HG03571 (cell line): ENCODE measurements at regions not wholly inside any gene's neighbourhood (a gene's known extent, or its start where the extent isn't known, plus 50 kb on each side); places are given as distances from the start of the nearest gene placed in this dataset.

ENCODE experiments used
- ATAC-seq: cut with Tn5 transposase; IDR thresholded peaks from one replicate; pipeline ENCODE4 v1.9.1; 2021; ENCODE audit not compliant: unreplicated experiment

DNA sequence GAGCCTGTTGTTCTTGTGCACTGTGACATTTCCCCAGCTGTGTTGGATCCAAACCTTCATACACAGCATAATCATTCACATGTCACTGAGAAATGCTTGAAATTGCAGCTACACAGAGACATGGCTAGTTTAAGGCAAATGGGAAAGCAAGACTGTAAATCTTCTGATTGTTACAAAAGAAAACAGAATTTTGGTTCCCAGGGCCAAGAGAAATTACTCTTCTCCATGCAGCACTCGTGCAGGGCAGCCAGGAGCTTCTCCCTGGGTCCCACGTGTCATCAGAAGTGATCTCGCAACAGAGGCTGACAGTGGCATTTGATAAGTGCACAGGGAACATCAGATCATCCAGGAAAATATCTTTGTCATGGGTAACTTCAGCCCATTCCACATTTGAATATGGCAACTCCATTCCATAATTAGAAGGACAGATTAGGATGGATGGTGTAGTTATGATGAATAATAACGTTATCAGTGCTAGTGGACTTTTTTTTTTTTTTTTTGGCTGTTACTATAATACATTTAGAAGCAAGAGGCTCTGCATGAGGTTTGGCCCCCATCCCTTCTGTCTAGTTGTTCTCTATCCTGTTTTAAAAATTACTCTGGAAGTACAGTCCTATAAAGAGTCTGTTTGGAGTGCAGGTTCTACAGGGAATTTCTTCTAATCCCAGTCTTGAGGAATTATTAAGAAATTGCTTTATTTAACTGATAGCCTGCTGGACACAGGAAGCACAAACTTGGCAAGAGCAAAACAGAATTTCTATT is 571.0 kb upstream of the NOX3 start:
- ATAC-seq = no peak

DNA sequence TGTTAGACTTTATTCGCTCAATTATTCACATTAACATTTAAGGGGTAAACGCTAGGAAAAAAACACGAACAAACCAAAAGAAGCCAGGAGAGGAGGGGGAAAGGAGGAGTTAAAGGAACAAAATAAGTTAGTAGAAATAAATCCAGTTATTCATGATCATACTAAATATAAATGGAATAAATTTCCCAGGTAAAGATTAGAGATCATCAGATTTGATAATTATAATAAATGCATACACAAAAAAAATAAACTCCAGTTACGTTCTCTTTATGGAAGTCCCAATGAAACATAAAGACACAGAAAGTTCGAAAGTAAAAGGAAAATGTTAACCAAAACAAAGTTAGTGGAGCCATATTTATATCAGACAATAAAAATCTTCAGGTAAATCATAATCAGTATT is 568.7 kb upstream of the NOX3 start:
- ATAC-seq = no peak

- no peak for ATAC-seq
These were observed 566.2 kb upstream of the NOX3 start for GRCh38 chr6:156021746-156022396.

DNA sequence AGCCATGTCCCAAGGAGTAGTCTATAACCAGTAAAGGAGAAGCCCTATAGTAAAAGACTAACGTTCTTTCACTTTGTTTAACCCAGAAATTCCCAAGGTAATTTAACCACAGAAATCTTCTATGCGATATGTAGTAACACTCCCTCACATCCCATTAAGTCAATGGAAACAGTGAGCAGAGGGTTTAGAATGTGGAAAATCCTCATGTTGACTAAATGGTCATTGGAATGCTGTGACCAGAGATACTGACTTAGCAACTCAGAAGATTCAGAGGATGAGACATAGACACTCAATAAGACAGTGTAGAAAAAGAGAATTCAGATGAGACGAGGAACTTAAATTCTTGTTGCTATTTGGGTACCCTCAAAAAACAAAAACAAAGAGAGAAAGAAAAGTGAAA is 562.2 kb upstream of the NOX3 start:
- ATAC-seq = no peak

- no peak for ATAC-seq
These were observed 560.7 kb upstream of the NOX3 start for GRCh38 chr6:156016186-156016976.

DNA sequence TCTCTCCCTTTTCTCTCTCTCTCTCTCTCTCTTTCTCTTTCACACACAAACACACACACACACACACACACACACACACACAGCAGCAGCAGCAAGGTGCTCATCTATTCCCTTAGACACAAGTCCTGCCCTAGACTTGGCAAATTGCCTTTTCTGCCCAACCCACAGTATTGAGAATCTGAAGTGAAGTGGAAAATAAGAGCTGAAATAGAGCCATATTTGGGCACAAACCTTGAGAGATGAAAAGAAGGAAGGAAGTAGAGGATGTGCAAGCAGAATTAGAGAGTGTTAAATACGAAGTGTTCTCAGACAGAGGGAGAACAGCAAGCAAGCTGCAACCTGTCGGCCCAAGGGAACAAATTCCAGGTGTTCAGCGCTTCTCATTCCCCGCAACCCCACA is 557.5 kb upstream of the NOX3 start:
- ATAC-seq = no peak

DNA sequence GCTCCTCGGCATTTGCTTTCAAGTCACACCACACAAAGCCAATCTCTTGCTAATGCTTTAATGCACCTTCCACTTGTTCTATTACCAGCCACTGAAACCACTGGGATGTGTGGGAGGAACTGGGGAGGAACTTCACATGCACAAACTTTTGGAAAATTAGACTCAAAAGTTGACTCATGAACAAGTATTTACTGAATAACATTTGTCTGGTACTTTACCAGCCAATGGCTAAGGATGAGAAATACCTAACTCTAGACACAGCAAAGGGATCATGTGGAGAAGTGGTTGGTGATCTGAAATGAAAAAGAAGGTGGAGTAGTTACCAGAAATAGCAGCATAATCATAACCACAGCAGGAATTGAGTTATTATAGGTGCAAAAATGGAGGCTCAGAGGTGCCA is 554.0 kb upstream of the NOX3 start:
- ATAC-seq = no peak

DNA sequence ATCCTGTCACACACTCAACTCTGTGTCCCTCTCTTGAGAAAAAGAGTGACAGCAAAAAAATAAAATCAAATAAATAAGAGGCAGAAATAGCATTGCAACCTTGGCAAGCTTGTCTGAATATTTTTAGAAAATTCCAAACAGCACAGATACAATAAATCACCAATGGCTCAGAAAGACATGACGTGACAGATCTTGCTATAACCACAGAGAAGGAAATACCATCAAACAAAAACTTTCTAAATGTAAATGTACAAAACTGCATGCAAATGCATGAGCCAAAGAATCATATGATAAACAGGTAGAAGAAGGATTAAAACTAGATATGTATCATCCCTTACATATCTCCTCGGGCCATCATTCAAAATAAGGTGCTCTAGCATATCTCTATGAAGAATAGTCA is 549.2 kb upstream of the NOX3 start:
- ATAC-seq = no peak

DNA sequence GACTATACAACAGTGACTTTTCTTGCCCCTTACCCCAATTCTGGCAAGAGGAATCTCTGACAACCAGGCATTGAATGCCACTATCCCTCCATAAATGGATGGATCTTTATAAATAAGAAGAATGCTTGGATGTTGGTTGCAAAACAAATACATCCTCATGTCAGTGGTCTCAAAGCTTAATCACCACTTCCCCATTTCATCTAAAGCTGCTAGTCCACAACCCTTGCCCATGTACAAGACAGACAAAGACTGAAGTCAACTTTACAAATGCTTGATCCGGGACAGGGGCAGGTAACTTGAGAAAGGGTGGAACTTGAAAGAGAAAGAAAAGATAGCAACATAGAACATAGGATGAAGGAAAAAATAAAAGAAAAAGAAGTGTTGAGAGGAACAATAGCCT is 540.5 kb upstream of the NOX3 start:
- no peak for ATAC-seq

- no peak for ATAC-seq
These were observed 539.6 kb upstream of the NOX3 start for GRCh38 chr6:155995281-155995680.

DNA sequence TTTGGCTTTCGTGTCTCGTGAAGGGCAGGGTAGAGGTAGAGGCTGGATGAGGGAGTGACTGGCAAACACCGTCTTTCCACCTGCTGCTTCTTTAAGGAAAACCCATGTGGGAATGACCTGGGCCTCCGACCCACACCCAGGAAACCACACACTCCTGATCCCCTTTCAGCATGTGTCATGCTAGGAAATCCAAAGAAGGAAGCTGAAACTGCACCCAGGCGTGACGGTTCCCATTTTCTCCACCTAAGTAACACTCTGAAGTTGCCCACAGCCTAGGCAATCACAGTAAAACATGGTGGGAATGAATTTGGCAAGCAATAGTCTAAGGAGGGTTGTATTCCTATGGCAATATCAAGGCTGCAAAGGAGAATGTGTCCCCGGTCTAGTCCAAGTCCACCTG is 538.4 kb upstream of the NOX3 start:
- no peak for ATAC-seq

DNA sequence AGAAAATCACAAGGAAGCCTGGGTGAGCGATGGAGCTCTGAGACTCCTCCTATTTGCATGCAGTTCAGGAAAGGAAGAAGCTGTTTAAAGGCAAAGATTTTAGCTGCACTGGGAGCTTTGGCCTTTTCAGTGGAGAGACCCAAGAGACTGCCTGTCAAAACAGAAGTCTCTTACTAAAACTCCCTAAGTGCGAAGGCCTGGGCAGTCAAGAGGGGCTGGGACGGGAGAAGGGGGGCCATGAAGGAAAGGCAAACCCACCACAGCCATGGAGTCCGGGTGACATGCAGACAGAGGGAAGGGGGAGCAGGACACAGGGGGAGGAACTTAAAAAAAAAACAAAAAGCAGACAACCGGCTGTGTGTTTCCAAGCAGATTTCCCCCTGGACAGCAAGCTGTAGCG is 537.6 kb upstream of the NOX3 start:
- no peak for ATAC-seq

- no peak for ATAC-seq
These were observed 530.1 kb upstream of the NOX3 start for GRCh38 chr6:155985660-155986138.

GRCh38 chr6:155980768-155981079 is 525.1 kb upstream of the NOX3 start:
- ATAC-seq = no peak

DNA sequence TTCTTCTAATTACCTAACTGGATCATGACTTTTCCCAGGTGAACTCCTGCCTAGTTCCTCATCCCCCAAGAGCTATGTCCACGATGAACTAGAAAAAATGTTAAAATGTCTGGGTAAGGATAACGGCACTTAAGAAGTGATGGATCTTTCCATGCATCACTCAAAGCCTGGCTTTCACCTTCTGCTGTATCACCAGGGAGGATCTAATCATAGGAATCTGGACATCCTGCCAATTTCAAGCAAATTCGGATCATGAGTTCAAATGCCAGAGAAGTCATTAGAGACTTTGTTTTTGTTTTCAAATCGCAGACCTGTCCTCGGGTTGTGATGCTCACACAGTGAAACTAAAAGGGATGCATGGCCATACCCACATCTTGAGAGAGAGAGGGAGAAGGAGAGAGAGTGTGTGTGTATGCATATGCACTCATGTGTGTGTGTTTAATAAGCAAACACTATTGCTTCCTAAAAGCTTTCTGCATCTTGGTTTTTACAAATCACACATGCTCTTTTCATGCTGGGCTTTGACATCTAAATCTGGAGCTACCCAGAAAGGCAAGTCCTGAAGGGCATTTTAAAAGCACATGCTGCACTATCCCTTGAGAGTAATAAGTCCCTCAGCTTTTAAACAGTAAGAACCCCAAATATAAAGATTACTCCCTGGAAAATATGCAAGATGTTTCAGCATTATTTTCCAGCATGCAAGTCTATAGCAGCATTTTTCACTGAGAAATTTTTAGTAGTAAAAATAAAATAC is 524.6 kb upstream of the NOX3 start:
- no peak for ATAC-seq

GRCh38 chr6:155975506-155975905 is 519.9 kb upstream of the NOX3 start:
- ATAC-seq = no peak

GRCh38 chr6:155974811-155975323 is 519.2 kb upstream of the NOX3 start:
- no peak for ATAC-seq

DNA sequence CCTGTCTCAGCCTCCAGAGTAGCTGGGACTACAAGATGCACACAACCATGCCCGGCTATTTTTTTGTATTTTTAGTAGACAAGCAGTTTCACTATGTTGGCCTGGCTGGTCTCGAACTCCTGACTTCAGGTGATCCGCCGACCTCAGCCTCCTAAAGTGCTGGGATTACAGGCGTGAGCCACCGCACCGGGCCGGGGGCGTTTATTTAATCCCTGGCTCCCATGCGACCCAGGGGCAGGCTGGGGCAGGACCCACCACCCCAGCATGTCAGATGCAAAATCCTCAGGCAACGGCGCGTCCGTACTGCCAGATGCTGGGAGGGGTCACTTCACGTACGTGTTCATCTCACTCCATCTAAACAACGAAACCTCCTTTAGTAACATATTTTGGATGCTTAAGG is 518.7 kb upstream of the NOX3 start:
- ATAC-seq = no peak

GRCh38 chr6:155970876-155971708 is 515.5 kb upstream of the NOX3 start:
- ATAC-seq = no peak

GRCh38 chr6:155970472-155970871 is 514.8 kb upstream of the NOX3 start:
- no peak for ATAC-seq
